VCaP (cell line): ENCODE measurements at regions not wholly inside any gene's neighbourhood (a gene's known extent, or its start where the extent isn't known, plus 50 kb on each side); places are given as distances from the start of the nearest gene placed in this dataset.
"Not testable (repeated sequence)": the region's sequence is repeated elsewhere in the genome, so short reads cannot be mapped to it uniquely, and the experiment has no call there.

Experiments used
- H3K27ac ChIP-seq: fragments of 450-650 bp; 2 replicates; pipeline ENCODE4 v1.5.1; 2017
- CTCF ChIP-seq: fragments of 450-650 bp; conservative IDR thresholded peaks from 2 replicates; pipeline ENCODE4 v1.5.1; 2017; ENCODE audit warnings: mild to moderate bottlenecking, moderate library complexity

- no peak for TF ChIP-seq CTCF
- H3K27ac ChIP-seq: no peak overlapping the region
Measured at GRCh38 chr2:16907645-16908282, 242.1 kb upstream of the CYRIA start.

- H3K27ac ChIP-seq: not testable (repeated sequence)
Measured at GRCh38 chr2:16905325-16905724, 239.7 kb upstream of the CYRIA start.

DNA sequence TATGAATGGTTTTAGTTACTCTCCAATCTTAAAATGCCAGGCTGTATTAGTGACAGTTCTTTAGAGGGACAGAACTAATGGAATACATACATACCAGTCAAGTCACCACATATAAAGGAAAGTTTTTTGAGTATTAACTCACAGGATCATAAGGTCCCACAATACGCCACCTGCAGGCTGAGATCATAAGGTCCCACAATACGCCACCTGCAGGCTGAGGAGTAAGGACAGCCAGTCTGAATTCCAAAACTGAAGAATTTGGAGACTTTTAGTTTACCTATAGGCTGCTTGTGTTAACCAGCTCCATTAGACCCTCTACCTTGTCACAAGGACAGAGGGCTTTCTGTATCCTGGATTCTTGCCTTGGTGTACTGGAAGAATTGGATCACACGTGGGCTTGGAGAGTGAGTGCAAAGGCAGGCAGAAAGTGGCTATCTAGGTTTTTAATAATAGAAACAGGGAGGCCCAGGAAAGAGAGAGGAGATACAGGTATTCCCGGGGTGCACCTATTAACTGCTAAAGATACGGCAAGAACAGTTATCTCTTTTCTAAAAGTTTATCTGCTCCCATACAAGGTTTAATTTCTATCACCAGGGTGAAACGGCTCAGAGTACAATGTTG, 234.9 kb upstream of the CYRIA start:
- TF ChIP-seq CTCF: peak; percentile 71
- H3K27ac ChIP-seq: no peak overlapping the region

DNA sequence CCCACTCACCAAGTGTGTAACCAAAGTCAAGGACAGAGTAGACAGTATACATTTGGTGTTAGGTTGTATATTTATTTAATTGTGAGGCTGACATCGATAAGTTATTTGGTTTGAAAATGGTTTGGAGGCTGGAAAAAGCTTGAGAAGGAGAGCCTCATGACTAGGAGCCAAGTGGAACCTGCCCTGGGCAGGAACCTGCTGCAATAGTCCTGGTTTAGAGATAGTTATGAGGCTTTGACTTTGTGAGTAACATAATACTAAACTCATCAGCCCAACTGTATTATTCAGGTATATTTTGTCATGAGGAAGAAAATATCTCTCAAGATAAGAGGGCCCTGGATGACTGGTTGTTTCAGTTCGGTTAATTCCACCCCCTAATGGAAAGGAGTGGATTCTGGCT, 234.3 kb upstream of the CYRIA start:
- H3K27ac ChIP-seq: no peak overlapping the region
- TF ChIP-seq CTCF: no peak

GRCh38 chr2:16890081-16890480, 224.4 kb upstream of the CYRIA start:
- no peak for TF ChIP-seq CTCF
- H3K27ac ChIP-seq: no peak overlapping the region

DNA sequence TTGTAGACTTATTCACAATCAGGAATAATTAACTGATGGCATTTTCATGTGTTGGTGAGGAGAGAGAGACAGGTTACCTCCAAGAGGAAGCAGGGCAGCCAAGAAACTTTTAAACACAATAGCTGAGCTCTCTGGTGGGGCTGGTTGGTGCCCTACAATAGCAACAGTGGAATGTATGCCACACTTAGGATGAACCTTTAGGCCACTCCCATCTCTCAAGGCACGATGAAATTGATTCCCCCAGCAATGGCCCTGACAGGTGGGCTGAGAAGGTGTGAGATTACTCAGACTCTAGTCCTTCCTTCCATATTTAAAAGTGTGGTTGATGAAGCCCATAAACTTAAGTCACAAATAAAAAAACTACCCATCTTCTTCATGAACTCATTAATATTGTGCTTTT, 219.4 kb upstream of the CYRIA start:
- H3K27ac ChIP-seq: no peak overlapping the region
- TF ChIP-seq CTCF: no peak

- no peak for TF ChIP-seq CTCF
- no peak overlapping the region for H3K27ac ChIP-seq
Measured at GRCh38 chr2:16882706-16883105, 217.1 kb upstream of the CYRIA start.

DNA sequence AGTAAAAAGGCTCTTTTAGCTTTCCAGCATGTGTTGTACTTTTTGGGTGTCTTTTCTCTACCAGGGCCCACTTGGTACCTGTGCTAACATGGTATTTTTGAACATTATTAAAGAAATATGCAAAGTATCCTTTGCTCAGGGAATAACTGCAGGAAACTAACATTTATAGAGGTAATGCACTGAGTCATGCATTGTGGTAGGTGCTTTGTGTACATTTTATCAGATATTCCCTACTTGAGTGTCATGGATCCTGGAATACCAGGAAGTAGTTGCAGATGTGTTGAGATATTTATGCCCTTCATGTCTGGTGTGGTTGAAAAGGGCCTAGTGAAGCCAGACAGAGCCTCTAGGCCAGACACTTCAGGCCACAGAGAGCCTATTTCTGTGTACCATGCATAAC, 215.5 kb upstream of the CYRIA start:
- no peak overlapping the region for H3K27ac ChIP-seq
- no peak for TF ChIP-seq CTCF
